ENCODE measurements at regions not wholly inside any gene's neighbourhood (a gene's known extent, or its start where the extent isn't known, plus 50 kb on each side); places are given as distances from the start of the nearest gene placed in this dataset.

DNA sequence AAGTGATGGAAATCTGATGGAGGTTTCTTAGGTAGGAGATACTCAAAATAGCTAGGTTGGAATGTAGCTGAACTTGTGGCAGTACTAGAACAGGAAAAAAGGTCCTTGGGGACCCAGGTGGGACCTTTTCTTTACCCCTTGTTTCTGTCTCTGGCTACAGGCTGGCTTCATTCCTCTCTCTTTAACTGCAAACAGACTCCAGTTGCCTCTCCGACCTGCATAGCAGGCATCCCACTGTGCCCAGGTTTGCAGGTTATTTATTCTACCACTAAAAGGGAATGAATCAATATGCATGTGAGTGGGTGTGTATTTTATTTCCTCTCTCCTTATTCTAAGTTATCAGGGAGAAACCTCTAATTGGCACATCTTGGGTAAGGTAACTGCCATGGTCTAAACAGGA is 758.1 kb downstream of the MED13L start:
- ChIA-PET POLR2A (no interaction called here), CTCF (no interaction called here)
- dilution Hi-C loops (cut with MboI; ENCODE audit: extremely low pct_ligation_motif_present, low sequenced_read_pairs), result no loop called here
- peaks cover 2% of the 10 kb centered on the region for H3K9me3 ChIP-seq (replicated peaks; ENCODE audit: control insufficient read depth, insufficient read depth, low read length)
- H3K9me1 ChIP-seq (replicated peaks; ENCODE audit: control insufficient read depth, extremely low read depth, insufficient read depth, low read length), result no peaks in the 10 kb centered on the region
- H3K4me3 ChIP-seq (replicated peaks in 1 of 3; ENCODE audit: insufficient read depth in 1 of 3, low read depth in 1 of 3, low read length in 3 of 3), result no peak overlapping the region
- BruUV-seq (replicated peaks), result no TSS peak
- no peaks in the 10 kb centered on the region for H3K4me1 ChIP-seq (ENCODE audit: control insufficient read depth, extremely low read depth, insufficient read depth, low read length)
- no peak overlapping the region for H3K27ac ChIP-seq (ENCODE audit: insufficient read depth, low read depth, low read length)
- TF ChIP-seq GATA2 (IDR thresholded peaks at IDR 0.05; ENCODE audit: insufficient read depth, insufficient read length, low read depth, low read length) (no peak), MAX (IDR thresholded peaks at IDR 0.05; ENCODE audit: insufficient read depth, insufficient read length) (no peak), EZH2 (IDR thresholded peaks at IDR 0.05; ENCODE audit: borderline replicate concordance, low read depth, low read length, severe bottlenecking) (no peak), JUN (IDR thresholded peaks at IDR 0.05; ENCODE audit: borderline replicate concordance, insufficient read depth, insufficient read length, low read depth) (no peak)
- no peaks in the 10 kb centered on the region for H3K36me3 ChIP-seq (ENCODE audit: control insufficient read depth in 2 of 2, extremely low read depth in 1 of 2, insufficient read depth in 2 of 2, low read length in 2 of 2)
- no peaks in the 10 kb centered on the region for H3K79me2 ChIP-seq (ENCODE audit: control insufficient read depth, insufficient read depth, low read length)
- no peaks in the 10 kb centered on the region for H3K27me3 ChIP-seq (ENCODE audit: control insufficient read depth in 2 of 2, insufficient read depth in 2 of 2, low read length in 2 of 2)
- no peak overlapping the region for H3K4me2 ChIP-seq (ENCODE audit: insufficient read depth, low read length)
- H3K9ac ChIP-seq (replicated peaks; ENCODE audit: extremely low read depth, insufficient read depth, low read length), result no peak overlapping the region
- no peak overlapping the region for H2AFZ ChIP-seq (ENCODE audit: low read depth, low read length)
- no peak for FAIRE-seq
- intact Hi-C loops (cut with micrococcal nuclease), result no loop called here
- H4K20me1 ChIP-seq (replicated peaks; ENCODE audit: control insufficient read depth, extremely low read depth, insufficient read depth, low read length), result no peaks in the 10 kb centered on the region
- DNase-seq (ENCODE audit: low read depth, low spot score), result no peak

DNA sequence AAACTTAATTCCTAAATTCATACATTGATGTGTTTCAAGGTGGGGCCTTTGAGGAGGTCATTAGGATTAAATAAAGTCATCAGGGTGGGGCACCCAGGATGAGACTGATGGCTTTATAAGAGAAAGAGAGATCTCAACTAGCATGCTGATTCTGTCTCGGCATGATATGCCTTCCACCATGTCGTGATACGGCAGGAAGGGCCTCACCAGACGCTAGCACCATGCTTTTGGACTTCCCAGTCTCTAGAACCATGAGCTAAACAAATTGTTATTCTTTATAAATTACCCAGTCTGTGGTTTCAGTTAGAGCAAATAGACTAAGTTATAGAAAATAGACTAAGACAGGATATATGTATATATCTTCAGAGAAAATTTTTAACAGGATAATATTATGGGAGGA is 759.6 kb downstream of the MED13L start:
- H3K36me3 ChIP-seq (ENCODE audit: control insufficient read depth in 2 of 2, extremely low read depth in 1 of 2, insufficient read depth in 2 of 2, low read length in 2 of 2), result no peaks in the 10 kb centered on the region
- no peaks in the 10 kb centered on the region for H3K9me1 ChIP-seq (replicated peaks; ENCODE audit: control insufficient read depth, extremely low read depth, insufficient read depth, low read length)
- no peaks in the 10 kb centered on the region for H3K4me1 ChIP-seq (ENCODE audit: control insufficient read depth, extremely low read depth, insufficient read depth, low read length)
- intact Hi-C loops (cut with micrococcal nuclease) (no loop called here), dilution Hi-C loops (cut with MboI; ENCODE audit: extremely low pct_ligation_motif_present, low sequenced_read_pairs) (no loop called here)
- FAIRE-seq, result no peak
- no peak overlapping the region for H2AFZ ChIP-seq (ENCODE audit: low read depth, low read length)
- POLR2A ChIA-PET, result no interaction called here
- TF ChIP-seq POLR2AphosphoS5 (IDR thresholded peaks at IDR 0.05; ENCODE audit: insufficient read depth, low read depth, low read length) (no peak), MAX (IDR thresholded peaks at IDR 0.05; ENCODE audit: insufficient read depth, insufficient read length) (no peak), CTCF (IDR thresholded peaks at IDR 0.05; ENCODE audit: extremely low read depth in 1 of 2, insufficient read depth in 1 of 2, low read depth in 1 of 2, low read length in 2 of 2) (no peak), JUN (IDR thresholded peaks at IDR 0.05; ENCODE audit: borderline replicate concordance, insufficient read depth, insufficient read length, low read depth) (no peak), MYC (IDR thresholded peaks at IDR 0.05; ENCODE audit: low read depth, low read length) (no peak), GATA2 (IDR thresholded peaks at IDR 0.05; ENCODE audit: insufficient read depth, insufficient read length, low read depth, low read length) (no peak), FOS (IDR thresholded peaks at IDR 0.05; ENCODE audit: borderline replicate concordance, insufficient read depth, low read length) (no peak), POLR2A (IDR thresholded peaks at IDR 0.05; ENCODE audit: low read depth, low read length) (no peak), EZH2 (IDR thresholded peaks at IDR 0.05; ENCODE audit: borderline replicate concordance, low read depth, low read length, severe bottlenecking) (no peak)
- BruUV-seq (replicated peaks), result no TSS peak
- H3K27ac ChIP-seq (ENCODE audit: insufficient read depth, low read depth, low read length), result no peak overlapping the region
- no peak overlapping the region for H3K4me2 ChIP-seq (ENCODE audit: insufficient read depth, low read length)
- CTCF ChIA-PET, result no interaction called here
- H3K9me3 ChIP-seq (replicated peaks; ENCODE audit: control insufficient read depth, insufficient read depth, low read length), result peaks cover 5% of the 10 kb centered on the region
- DNase-seq (ENCODE audit: low read depth, low spot score), result no peak
- H3K79me2 ChIP-seq (ENCODE audit: control insufficient read depth, insufficient read depth, low read length), result no peaks in the 10 kb centered on the region
- H4K20me1 ChIP-seq (replicated peaks; ENCODE audit: control insufficient read depth, extremely low read depth, insufficient read depth, low read length), result no peaks in the 10 kb centered on the region
- H3K4me3 ChIP-seq (replicated peaks in 1 of 3; ENCODE audit: insufficient read depth in 1 of 3, low read depth in 1 of 3, low read length in 3 of 3), result no peak overlapping the region
- no peak overlapping the region for H3K9ac ChIP-seq (replicated peaks; ENCODE audit: extremely low read depth, insufficient read depth, low read length)
- no peaks in the 10 kb centered on the region for H3K27me3 ChIP-seq (ENCODE audit: control insufficient read depth in 2 of 2, insufficient read depth in 2 of 2, low read length in 2 of 2)

Data from endothelial cell of umbilical vein (primary cell).